ENCODE measurements at regions not wholly inside any gene's neighbourhood (a gene's known extent, or its start where the extent isn't known, plus 50 kb on each side); places are given as distances from the start of the nearest gene placed in this dataset.

- Mint-ChIP-seq H3K27ac (no peak overlapping the region), H3K36me3 (no peaks in the 10 kb centered on the region), H3K27me3 (ENCODE audit: low read depth) (no peaks in the 10 kb centered on the region), H3K9me3 (peaks cover 9% of the 10 kb centered on the region), H3K4me1 (no peaks in the 10 kb centered on the region; the same call in 1 of the 2 replicates), H3K4me3 (no peak overlapping the region)
- TF ChIP-seq, protein P1, sequence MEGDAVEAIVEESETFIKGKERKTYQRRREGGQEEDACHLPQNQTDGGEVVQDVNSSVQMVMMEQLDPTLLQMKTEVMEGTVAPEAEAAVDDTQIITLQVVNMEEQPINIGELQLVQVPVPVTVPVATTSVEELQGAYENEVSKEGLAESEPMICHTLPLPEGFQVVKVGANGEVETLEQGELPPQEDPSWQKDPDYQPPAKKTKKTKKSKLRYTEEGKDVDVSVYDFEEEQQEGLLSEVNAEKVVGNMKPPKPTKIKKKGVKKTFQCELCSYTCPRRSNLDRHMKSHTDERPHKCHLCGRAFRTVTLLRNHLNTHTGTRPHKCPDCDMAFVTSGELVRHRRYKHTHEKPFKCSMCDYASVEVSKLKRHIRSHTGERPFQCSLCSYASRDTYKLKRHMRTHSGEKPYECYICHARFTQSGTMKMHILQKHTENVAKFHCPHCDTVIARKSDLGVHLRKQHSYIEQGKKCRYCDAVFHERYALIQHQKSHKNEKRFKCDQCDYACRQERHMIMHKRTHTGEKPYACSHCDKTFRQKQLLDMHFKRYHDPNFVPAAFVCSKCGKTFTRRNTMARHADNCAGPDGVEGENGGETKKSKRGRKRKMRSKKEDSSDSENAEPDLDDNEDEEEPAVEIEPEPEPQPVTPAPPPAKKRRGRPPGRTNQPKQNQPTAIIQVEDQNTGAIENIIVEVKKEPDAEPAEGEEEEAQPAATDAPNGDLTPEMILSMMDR (IDR thresholded peaks at IDR 0.05) = peak; percentile 64
- no peak for TF ChIP-seq RORB (CRISPR knock-in tag; IDR thresholded peaks at IDR 0.05)
- ChIA-PET POLR2A (no interaction called here), CTCF (interaction anchor here (0.7 to 1.5 kb wide), 7 partner anchors 14 to 478 kb away, joined by 3 to 5 read pairs (median 3); no protein-coding TSS in a partner anchor)
- ATAC-seq = peak; percentile 98
- DNase-seq (ENCODE audit: low spot score) = peak; percentile 44
Observed at GRCh38 chr3:153768561-153769469, 352.4 kb upstream of the ARHGEF26 start.

DNA sequence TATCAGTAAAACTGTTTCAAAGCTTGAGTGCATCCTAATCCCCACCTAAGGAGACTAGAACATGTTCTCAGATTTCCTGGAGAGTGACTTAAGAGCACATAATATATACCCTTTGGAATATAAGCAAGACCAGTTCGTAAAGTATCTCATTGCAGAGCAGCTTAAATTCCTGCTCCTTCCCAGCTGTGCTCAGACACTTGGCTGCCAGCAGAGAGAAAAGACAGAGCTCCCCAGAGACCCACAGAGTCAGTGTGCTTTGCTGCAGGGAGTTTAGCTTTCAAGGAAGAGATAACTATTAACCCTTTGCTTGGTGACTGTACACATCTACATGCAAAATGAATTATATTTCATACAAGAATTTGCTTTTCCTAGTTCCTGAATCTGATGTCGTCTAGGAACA is 338.1 kb upstream of the ARHGEF26 start:
- ATAC-seq (peak; percentile 62), DNase-seq (ENCODE audit: low spot score) (no peak)
- Mint-ChIP-seq H3K27ac (no peak overlapping the region; the same call in 1 of the 2 replicates), H3K27me3 (ENCODE audit: low read depth) (no peaks in the 10 kb centered on the region), H3K4me3 (no peak overlapping the region), H3K36me3 (no peaks in the 10 kb centered on the region), H3K9me3 (no peaks in the 10 kb centered on the region), H3K4me1 (peaks cover 20% of the 10 kb centered on the region)
- POLR2A ChIA-PET = no interaction called here
- CTCF ChIA-PET = interaction anchor here (0.5 to 1.6 kb wide), 4 partner anchors 14 to 740 kb away, joined by 3 to 6 read pairs (median 4); no protein-coding TSS in a partner anchor
- no peak for TF ChIP-seq RELA (CRISPR knock-in tag; IDR thresholded peaks at IDR 0.05; ENCODE audit: borderline replicate concordance)
- no peak for TF ChIP-seq TCF7 (CRISPR knock-in tag; IDR thresholded peaks at IDR 0.05; ENCODE audit: low read depth)
- TF ChIP-seq, protein P2, sequence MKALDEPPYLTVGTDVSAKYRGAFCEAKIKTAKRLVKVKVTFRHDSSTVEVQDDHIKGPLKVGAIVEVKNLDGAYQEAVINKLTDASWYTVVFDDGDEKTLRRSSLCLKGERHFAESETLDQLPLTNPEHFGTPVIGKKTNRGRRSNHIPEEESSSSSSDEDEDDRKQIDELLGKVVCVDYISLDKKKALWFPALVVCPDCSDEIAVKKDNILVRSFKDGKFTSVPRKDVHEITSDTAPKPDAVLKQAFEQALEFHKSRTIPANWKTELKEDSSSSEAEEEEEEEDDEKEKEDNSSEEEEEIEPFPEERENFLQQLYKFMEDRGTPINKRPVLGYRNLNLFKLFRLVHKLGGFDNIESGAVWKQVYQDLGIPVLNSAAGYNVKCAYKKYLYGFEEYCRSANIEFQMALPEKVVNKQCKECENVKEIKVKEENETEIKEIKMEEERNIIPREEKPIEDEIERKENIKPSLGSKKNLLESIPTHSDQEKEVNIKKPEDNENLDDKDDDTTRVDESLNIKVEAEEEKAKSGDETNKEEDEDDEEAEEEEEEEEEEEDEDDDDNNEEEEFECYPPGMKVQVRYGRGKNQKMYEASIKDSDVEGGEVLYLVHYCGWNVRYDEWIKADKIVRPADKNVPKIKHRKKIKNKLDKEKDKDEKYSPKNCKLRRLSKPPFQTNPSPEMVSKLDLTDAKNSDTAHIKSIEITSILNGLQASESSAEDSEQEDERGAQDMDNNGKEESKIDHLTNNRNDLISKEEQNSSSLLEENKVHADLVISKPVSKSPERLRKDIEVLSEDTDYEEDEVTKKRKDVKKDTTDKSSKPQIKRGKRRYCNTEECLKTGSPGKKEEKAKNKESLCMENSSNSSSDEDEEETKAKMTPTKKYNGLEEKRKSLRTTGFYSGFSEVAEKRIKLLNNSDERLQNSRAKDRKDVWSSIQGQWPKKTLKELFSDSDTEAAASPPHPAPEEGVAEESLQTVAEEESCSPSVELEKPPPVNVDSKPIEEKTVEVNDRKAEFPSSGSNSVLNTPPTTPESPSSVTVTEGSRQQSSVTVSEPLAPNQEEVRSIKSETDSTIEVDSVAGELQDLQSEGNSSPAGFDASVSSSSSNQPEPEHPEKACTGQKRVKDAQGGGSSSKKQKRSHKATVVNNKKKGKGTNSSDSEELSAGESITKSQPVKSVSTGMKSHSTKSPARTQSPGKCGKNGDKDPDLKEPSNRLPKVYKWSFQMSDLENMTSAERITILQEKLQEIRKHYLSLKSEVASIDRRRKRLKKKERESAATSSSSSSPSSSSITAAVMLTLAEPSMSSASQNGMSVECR (CRISPR knock-in tag; IDR thresholded peaks at IDR 0.05; ENCODE audit: borderline replicate concordance) = no peak
- no peak for TF ChIP-seq ZNF317 (CRISPR knock-in tag; IDR thresholded peaks at IDR 0.05; ENCODE audit: borderline replicate concordance, low read depth)
- TF ChIP-seq TP53 (CRISPR knock-in tag; IDR thresholded peaks at IDR 0.05) = no peak
- no peak for TF ChIP-seq IRF2 (CRISPR knock-in tag; IDR thresholded peaks at IDR 0.05; ENCODE audit: borderline replicate concordance, low read depth)
- TF ChIP-seq TEAD1 (CRISPR knock-in tag; IDR thresholded peaks at IDR 0.05) = no peak
- TF ChIP-seq STAT6 (CRISPR knock-in tag; conservative IDR thresholded peaks at IDR 0.05; ENCODE audit: low read depth) = no peak
- TF ChIP-seq GABPB1 (CRISPR knock-in tag; IDR thresholded peaks at IDR 0.05) = no peak
- TF ChIP-seq ZNF219 (CRISPR knock-in tag; IDR thresholded peaks at IDR 0.05; ENCODE audit: borderline replicate concordance) = no peak
- TF ChIP-seq CBFB (CRISPR knock-in tag; IDR thresholded peaks at IDR 0.05; ENCODE audit: low read depth) = no peak

Measured in WTC11 (cell line).